ENCODE measurements at regions not wholly inside any gene's neighbourhood (a gene's known extent, or its start where the extent isn't known, plus 50 kb on each side); places are given as distances from the start of the nearest gene placed in this dataset.
"Not testable (repeated sequence)": the region's sequence is repeated elsewhere in the genome, so short reads cannot be mapped to it uniquely, and the experiment has no call there.

DNA sequence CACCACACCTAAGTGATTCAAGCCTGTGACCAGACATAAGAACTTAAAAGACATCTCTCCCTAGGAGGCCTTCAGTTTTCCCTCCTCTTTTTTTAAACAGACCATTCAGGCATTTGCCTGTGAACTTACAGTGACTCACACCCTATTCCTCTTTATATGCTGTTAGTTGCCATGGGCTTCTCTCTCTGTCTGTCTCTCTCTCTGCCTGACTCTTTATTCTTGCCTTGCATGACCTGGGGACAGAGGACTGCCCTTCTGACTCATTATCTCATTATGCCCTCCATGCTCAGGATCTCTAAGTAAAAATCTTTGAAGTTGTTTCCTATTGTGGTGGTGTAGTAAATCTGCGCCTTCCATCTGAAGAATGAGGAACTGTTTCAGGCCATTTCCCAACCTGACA lies 442.2 kb upstream of the MAN1A1 start:
- peak; percentile 39 for ATAC-seq

DNA sequence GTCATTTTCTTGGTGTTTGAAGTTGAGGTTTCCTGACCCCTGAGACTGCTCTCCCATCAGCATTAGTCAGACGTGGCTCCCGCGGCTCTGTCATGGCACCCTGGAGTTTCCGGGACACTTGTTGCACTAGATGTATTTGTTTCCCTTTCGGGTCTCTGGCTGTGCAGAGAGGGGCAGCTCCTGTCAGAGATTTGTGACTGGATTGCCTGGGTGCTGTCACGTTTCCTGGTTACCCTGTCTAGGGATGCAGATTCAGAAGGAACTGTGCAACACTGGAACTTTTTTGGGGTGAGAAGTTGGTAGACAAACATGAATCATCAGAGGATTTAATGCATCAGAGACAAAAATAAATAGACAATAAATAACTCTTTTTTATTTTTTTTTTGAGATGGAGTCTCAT lies 431.8 kb upstream of the MAN1A1 start:
- ATAC-seq: no peak

DNA sequence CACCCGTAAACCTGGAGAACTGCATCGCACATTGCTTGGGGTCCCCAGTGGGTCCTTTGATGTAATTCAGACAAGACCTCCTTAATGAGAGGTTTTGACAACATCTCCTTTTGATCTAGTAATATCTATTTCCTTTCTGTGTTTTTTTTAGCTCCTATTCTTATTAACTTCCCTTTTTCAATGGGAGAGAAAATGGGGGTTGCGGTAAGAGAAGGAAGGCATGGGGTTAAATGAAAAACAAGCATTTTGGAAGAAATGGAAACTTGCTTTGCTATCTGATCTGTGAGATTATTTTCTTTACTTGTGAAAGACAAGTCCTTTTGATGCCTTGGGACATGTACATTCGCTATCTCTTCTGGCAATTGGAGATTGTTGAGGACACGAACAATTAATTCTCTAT lies 418.6 kb upstream of the MAN1A1 start:
- ATAC-seq: no peak

DNA sequence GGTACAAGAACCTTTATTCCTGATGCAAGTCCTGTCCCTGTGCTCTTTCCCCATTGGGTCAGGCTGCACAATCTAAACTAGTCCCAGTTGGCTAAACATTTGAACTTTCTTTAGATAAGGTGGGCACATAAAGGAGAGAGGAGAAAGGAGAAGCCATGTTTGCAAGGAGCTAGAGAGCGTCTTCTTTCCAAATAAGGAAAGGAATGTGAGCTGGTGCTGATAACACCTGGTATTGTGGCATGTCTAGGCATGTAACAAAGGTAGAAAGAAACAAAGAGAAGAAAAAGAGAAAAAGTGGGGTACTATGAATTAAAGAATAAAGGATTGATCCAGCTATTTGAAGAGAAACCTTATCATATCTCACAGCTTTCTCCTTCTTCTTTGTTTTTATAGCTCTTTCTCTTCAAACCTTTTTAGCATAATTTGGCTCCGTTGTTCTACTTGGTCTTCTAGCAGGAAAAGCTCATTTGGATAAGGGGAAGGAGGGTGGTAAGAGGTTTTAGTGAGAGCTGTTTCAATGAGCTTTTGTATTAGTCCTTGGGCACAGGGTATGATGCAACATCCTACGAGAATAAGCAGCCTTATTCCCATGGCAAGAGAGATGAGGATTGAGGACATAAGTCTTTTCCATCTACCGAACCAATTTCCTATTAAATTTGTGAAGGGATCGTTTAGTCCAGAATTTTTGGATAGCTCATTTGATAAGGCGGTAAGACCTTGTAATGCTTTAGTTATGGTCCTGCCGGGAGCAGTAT lies 415.5 kb upstream of the MAN1A1 start:
- no peak for ATAC-seq

DNA sequence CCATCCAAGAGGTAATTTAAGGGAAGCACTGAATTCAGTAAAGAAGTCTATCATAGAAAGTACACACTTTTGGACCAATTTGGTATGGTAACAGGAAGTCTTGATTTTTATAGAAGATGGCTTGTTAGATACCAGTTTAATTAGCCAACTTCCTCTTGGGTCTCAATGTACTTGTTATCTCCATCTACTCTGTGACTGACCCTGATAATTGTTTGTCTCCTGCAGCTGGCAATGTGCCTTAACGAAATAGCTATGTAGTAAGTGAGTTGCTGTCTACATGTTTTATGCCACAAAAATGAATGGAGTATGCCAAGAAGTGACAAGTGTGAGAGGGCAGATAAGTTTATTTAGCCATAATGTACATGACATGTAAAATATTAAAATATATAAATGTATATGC lies 410.5 kb upstream of the MAN1A1 start:
- no peak for ATAC-seq

DNA sequence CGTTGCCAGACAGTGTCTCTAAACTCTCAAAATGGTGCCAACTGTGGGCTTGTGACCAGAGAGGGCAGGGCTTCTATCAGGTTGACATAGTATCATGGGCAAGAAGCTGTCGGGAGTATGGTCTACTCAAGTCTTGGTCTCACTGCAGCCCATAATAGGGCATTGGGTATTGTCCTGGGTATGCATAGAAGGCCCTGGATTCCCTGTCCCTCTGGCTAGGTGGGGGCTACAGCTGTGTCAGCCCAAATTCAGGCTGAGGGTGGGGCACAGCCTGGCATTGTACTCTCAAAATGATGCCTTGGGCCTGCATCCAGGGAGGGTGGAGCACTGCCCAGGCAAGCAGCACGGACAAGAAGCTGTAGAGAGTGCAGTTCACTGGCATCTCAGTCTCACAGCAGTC lies 408.8 kb upstream of the MAN1A1 start:
- ATAC-seq: no peak

DNA sequence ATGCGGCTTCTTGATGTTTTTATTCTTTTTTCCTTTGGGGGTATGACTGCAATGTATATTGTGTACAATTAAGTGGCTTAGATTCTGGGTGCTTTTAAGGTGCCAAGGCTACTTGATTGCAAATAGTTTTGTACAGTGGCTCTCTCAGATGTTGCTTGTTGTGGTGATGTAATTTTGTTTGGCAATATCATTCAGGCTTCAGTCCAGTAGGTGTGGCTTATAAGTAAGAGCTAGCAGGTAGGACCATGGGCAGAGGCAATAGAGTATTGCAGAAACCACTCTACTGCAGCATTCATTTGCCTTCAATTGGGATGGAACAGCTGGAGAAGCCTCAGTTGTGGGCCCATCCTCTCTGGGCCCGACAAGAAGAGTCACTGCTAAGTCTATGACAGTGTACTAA lies 407.9 kb upstream of the MAN1A1 start:
- ATAC-seq: no peak

DNA sequence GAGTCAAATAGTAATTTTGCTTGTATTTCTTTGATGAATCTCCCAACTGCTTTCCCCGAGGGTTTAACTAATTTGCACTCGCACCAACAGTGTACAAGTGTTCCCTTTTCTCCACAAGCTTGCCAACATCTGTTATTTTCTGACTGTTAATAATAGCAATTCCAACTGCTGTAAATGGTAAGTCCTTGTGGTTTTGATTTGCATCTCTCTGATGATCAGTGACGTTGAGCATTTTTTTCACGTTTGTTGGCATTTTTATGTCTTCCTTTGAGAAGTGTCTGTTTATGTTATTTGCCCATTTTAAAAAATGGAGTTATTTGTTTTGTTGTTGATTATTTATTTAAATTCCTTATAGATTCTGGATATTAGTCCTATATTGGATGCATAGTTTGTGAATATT lies 399.8 kb upstream of the MAN1A1 start:
- no peak for ATAC-seq

DNA sequence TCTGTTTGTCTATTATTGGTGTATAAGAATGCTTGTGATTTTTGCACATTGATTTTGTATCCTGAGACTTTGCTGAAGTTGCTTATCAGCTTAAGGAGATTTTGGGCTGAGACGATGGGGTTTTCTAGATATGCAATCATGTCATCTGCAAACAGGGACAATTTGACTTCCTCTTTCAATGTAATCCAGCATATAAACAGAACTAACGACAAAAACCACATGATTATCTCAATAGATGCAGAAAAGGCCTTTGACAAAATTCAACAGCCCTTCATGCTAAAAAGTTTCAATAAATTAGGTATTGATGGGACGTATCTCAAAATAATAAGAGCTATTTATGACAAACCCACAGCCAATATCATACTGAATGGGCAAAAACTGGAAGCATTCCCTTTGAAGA lies 399.0 kb upstream of the MAN1A1 start:
- ATAC-seq: not testable (repeated sequence)

DNA sequence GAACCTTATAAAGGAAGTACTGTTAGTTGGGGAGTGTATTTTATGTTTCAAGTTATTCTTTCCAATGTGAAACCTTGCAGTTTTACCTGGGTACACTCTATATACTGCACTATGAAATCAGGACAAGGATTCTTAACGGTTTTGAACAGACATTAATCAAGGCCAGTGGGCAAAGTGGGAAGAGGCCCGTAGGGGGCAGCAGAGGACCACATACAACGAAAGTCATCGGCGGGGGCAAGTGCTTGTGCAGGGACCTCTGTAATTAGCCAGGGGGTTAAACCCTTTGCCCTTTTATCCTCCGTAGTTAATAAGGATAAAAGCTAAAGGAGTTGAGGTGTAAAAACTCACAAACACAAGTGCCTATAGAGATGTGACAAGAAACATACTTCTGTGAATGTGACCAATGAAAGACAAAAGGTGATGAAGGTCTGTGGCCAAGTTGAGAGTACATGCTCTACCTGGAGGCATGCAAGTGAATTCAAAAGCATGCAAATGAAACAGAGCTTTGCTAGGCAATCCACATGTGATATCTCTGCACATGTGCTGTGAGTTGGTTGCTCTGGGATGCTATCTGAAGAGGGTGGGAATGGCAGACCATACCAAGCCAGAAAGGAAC lies 392.7 kb upstream of the MAN1A1 start:
- ATAC-seq: peak; percentile 62

DNA sequence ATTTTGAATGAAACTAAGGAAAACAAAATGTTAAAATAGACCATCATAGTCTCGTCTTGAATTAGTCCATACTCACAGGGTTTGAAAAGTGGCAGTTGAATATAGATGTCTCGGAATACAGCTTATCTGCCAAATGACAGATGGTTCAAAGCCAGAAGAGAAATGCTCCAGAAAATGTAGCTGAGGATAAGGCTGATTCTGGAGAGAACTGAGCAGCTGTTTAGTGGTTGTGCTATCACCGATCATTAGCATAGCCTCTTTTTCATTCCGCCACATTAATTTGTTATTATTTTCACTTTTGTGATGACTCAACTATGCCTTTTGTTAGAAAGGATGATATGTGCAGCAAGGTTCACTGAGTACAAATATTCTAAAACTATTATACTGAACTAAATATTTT lies 390.2 kb upstream of the MAN1A1 start:
- ATAC-seq: no peak

DNA sequence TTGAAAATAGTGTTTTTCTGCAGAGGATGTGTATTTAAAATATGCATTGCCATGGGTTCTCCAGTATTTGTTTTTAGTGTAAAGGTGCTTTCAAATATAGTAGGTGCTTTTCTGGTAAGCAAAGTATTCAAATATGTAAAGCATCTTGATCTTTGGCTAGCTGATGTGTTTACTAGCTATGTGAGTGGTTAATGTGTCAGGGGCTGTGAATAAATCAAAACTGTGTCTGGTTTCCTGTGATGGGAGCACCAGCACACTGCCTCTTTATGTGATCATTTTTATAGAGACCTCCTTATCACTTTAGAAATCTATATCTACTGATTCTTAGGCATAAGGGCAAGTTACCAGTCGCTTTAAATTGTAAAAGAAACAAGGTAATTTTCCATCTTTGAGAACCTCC lies 388.9 kb upstream of the MAN1A1 start:
- ATAC-seq: no peak

DNA sequence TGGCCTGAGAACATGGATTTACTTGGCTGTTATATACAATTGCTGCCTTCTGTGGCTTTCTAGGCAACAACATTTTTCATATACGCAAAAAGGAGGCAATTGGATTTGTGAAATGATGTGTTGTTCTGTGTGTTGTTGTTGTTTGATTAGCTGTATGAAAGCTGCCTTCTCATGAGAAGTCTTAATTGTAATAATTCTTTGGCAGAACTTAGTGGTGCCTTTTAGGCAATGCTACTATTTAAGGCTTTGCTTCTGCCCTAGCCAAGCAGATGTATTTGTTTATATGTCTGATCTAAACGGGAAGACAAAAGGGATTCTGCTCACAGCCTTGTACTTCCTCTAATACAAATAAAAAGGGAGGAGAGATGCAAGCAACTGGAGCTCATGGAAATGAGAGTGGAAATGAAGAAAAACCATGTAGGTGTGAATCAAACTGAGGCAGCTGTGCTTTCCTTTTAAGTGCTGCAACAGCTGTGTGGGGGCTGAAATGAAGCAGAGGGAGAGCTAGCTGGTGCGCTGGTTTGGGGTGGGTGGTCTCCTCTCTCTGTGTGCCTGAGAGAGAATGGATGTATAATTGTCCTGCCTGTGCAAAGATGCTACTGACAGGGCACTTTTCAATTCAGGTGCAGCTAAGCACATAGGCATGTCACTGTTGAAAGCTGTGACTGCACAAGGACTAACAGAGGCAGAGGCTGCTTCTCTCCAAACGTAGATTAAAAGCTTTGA lies 386.9 kb upstream of the MAN1A1 start:
- ATAC-seq: no peak

DNA sequence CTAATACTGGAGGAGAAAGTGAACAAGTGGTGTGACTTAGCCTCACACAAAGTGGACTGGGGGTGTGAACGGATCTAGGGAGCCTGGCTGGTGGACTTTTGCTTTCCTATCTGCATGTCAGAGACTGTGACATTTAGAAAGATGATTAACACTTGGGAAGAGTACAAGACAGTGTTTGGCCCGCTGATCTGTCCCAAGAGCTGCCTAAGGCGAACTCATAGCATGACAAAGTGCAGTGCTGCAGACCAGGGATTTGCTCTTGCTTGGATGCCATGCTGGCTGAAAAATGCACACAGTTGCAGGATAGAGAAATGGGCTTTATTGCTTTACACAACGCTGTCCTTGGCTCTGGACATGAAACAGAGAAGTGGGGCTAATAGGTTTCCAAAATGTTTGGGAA lies 386.0 kb upstream of the MAN1A1 start:
- ATAC-seq: no peak

DNA sequence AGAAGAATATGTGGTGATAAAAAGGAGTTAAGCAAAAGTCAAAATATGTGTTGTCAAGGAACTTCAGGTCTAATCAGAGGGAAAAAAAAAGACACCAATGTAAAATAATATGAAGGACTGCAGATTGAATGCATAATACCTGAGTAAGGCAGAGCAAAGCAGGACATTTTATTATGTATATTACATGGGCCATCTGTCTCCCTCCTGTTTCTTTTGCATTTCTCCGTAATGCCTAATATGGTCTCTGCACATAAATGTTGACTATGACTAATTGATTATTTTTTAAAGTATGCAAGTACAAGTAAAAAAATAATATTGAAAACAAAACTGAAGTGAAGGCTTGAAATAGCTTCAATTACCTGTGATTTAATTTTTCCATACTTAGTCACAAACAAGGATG lies 384.7 kb upstream of the MAN1A1 start:
- ATAC-seq: no peak

DNA sequence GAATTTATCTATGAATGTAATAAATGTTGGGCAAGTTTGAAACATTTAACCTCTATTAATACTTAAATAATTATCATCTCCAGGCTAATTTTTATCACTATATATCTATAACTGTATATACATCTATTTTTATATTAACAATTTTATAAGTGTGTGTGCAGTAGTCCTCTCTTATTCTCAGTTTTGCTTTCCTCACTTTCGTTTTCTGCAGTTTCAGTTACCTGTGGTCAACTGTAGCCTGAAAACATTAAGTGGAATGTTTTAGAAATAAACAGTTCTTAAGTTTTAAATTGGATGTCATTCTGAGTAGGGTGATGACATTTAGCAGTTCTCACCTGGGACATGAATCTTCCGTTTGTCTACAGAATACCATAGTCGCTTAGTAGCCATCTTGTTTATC lies 379.4 kb upstream of the MAN1A1 start:
- ATAC-seq: no peak

DNA sequence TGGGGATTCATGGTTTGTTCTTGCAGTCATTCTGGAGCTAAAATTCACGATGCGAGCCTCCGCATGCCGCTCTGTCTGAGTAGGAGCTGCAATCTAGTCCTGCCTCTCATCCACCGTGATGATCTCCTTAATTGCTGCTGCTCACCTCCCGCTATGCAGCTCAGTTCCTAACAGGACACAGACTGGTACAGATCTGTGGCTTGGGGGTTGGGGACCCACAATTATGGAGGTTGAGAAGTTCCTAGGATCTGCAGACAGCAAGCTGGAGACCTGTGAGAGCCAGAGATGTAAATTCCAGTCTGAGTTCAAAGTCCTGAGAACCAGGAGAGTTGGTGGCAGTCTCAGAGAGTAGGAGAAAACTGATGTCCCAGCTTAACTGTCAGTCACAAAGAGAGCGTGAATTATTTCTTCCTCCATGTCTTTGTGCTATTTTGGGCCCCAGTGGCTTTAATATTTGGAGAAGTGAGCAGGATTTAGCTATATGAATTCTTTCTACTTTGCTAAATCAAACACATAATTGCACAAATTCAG lies 378.7 kb upstream of the MAN1A1 start:
- no peak for ATAC-seq

DNA sequence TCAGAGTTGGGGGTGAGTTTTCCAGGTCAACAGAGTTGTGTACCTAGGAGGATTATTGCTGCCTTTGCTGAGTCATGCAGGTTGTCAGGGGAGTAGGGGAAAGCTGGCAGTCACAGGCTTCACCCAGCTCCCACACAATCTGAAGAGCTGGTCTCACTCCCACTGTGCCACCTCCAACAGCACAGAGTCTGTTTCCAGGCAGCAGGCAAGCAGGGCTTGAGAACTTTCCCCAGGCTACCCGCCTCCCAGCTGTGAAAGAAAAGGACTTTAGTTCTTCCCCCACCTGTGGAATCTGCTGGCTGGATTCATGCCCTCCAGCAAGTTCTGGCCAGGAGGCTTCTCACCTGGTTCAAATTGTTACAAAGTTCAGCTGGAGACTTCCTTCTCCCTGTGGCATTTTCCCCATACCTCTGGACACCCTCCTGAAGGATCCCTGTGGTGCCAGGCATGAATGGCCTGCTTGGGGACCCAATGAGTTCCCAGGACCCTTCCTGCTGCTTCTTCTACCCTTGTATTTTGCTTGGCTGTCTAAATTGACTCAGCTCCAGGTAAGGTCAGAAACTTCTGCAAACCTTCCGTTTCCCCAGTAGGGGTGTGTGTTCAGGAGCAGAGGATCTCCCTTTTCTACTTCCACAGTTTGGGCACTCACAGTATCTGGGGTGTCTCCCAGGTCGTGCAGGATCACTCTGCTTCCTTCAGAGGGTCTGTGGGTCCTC lies 378.1 kb upstream of the MAN1A1 start:
- no peak for ATAC-seq

DNA sequence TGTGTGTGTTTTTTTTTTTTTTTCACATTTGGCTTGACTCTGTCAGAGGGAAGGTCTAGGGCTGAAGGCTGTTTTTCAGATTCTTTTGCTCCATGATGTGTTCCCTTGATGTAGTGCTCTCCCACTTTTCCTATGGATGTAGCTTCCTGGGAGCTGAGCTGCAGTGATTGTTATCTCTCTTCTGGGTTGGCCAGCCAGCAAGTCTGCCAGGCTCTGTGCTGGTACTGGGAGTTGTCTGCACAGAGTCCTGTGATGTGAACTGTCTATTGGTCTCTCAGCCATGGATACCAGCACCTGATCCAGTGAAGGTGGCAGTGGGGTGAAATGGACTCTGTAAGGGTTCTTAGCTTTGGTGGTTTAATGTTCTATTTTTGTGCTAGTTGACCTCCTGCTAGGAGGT lies 377.4 kb upstream of the MAN1A1 start:
- ATAC-seq: not testable (repeated sequence)

DNA sequence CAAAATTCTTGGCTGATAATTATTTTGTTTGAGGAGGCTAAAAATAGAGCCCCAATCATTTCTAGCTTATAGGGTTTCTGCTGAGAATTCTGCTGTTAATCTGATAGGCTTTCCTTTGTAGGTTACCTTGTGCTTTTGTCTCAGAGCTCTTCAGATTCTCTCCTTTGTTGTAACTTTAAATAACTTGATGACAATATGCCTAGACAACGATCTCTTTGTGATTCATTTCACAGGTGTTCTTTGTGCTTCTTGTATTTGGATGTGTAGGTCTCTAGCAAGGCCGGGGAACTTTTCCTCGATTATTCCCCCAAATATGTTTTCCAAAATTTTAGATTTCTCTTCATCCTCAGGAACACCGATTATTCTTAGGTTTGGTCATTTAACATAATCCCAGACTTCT lies 376.5 kb upstream of the MAN1A1 start:
- ATAC-seq: no peak

DNA sequence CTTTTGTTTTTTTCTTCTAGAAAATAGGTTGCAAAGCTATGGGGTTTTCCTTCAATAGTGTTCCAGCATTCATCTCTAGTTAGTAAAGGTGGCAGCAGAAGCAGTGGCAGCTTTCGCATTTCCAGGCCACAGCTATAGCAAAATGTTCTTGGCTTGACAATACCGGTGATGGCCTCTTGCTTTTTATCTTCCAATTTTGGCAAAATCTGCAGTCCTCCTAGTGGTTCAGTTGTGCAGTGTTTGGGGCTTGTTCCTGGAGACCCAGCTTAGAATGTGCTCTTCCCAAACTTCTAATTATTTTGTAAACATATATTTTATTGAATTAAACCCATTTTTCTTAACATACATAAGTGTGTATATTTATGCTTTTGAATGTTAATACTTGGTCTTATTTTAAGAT lies 370.6 kb upstream of the MAN1A1 start:
- ATAC-seq: no peak

DNA sequence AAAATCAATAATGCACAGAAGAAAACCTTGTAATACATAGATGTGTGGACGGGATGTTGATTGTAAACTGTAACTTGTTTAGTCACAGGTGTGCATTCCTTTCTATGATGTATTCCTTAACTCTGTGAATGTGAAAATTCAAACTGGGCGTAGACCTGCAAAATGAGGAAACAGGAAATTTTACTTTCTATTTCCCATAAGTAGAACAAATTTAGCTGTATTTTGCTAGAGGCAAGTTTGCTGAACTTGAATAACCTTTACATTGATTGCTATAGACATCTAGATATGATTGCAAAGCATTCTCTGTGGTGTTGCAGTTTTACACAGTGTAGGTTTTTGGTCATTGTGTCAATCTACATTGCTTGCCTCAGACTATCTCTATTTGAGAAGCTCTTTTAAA lies 368.4 kb upstream of the MAN1A1 start:
- peak; percentile 62 for ATAC-seq

DNA sequence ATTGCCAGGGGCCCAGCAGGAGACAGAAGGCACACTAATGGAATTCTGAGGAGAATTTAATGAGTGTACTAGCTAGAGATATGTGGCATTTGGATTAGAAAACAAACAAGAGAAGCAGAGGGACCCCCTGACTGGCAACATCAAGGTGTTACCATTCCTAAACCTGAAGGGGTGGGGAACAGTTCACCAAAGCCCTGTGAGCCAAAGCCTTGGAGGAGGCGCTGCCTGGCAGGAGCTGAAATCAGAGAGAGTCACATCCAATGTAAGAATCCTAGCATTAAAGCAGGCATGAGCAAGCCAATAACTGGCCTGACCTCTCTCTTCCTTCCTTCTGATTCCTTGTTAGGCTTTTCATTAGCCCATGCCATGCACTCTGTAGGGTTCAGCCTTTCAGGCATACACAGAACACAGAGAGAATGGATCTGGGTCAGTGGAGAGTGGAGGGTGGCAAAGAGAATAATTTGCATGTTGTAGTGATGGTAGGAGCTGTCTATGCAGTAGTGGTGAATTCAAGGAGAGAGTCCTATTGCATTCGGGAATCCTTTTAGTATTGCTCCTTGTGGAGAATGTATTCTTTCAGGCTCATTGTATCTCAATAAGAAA lies 367.2 kb upstream of the MAN1A1 start:
- no peak for ATAC-seq

All from esophagus mucosa (tissue), 1 donor.